ENCODE measurements at regions not wholly inside any gene's neighbourhood (a gene's known extent, or its start where the extent isn't known, plus 50 kb on each side); places are given as distances from the start of the nearest gene placed in this dataset.

DNA sequence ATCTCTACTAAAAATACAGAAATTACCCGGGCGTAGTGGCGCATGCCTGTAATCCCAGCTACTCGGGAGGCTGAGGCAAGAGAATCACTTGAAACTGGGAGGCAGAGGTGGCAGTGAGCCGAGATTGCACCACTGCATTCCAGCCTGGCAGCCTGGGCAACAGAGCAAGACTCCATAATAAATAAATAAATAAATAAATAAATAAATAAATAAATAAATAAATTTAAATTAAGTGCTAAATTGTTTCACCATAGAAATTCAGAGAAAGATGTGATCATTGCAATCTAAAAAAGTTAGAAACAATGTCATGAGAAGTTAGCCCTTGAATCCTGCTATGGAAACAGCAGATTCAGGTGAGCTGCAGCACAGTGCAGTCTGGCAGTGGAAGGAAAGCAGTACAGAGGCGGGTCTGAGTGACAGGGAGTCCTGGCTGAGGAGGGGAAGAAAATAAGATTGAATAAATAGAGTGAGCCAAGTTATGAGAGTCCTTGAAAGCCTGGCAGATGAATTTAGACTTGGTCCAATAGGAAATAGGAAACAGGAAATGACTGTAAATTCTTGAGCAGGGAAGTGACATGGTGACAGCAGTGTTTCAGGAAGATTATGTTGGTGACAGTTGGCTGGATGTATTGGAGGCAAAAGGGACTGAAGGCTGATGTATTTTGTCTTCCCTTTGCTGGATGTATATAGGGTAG lies 241.5 kb downstream of the GXYLT1 start:
- no peak overlapping the region for H3K4me3 ChIP-seq (ENCODE audit: low read depth, low read length)
- no peak for DNase-seq (ENCODE audit: low read depth)
- H3K27me3 ChIP-seq (ENCODE audit: control insufficient read depth, insufficient read depth, low read length): no peaks in the 10 kb centered on the region
- H3K36me3 ChIP-seq (ENCODE audit: control insufficient read depth, insufficient read depth, low read length): no peaks in the 10 kb centered on the region
- TF ChIP-seq, protein P1, sequence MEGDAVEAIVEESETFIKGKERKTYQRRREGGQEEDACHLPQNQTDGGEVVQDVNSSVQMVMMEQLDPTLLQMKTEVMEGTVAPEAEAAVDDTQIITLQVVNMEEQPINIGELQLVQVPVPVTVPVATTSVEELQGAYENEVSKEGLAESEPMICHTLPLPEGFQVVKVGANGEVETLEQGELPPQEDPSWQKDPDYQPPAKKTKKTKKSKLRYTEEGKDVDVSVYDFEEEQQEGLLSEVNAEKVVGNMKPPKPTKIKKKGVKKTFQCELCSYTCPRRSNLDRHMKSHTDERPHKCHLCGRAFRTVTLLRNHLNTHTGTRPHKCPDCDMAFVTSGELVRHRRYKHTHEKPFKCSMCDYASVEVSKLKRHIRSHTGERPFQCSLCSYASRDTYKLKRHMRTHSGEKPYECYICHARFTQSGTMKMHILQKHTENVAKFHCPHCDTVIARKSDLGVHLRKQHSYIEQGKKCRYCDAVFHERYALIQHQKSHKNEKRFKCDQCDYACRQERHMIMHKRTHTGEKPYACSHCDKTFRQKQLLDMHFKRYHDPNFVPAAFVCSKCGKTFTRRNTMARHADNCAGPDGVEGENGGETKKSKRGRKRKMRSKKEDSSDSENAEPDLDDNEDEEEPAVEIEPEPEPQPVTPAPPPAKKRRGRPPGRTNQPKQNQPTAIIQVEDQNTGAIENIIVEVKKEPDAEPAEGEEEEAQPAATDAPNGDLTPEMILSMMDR (IDR thresholded peaks at IDR 0.05; ENCODE audit: insufficient read depth, low read length, poor library complexity, severe bottlenecking): no peak

DNA sequence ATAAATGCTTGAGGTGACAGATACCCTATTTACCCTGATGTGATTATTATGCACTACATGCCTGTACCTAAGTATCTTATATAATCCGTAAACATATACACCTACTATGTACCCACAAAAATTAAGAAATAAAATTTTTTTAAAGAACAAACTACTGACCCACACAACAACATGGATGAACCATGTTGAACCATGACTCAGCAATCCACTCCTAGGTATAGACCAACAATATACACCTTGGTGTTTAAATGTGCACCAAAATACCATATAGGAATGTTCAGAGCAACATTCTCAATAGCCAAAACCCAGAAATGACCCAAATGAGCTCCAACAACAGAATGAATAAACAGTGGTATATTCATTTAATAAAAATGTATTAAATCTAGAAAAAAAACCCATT lies 245.1 kb downstream of the GXYLT1 start:
- H3K36me3 ChIP-seq (ENCODE audit: control insufficient read depth, insufficient read depth, low read length): no peaks in the 10 kb centered on the region
- H3K27me3 ChIP-seq (ENCODE audit: control insufficient read depth, insufficient read depth, low read length): no peaks in the 10 kb centered on the region
- no peak overlapping the region for H3K4me3 ChIP-seq (ENCODE audit: low read depth, low read length)
- TF ChIP-seq, protein P1 (IDR thresholded peaks at IDR 0.05; ENCODE audit: insufficient read depth, low read length, poor library complexity, severe bottlenecking): no peak
- no peak for DNase-seq (ENCODE audit: low read depth)

DNA sequence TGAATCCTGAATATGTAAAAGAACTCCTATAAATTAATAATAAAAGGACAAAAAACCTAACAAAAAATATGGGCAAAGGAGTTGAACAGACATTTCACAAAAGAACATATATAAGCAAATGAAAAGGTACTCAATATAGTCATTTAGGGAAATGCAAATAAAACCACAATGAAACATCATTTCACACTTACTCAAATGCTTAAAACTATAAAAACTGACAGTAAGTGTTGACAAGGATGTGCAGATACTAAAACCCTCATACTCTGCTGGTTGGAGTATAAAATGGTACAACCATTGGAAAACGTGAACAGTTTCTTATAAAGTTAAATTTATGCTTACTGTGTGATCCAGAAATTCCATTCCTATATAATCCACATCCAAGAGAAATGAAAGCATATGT lies 247.1 kb downstream of the GXYLT1 start:
- no peak for DNase-seq (ENCODE audit: low read depth)
- no peaks in the 10 kb centered on the region for H3K27me3 ChIP-seq (ENCODE audit: control insufficient read depth, insufficient read depth, low read length)
- TF ChIP-seq, protein P1 (IDR thresholded peaks at IDR 0.05; ENCODE audit: insufficient read depth, low read length, poor library complexity, severe bottlenecking): no peak
- no peaks in the 10 kb centered on the region for H3K36me3 ChIP-seq (ENCODE audit: control insufficient read depth, insufficient read depth, low read length)
- H3K4me3 ChIP-seq (ENCODE audit: low read depth, low read length): no peak overlapping the region

DNA sequence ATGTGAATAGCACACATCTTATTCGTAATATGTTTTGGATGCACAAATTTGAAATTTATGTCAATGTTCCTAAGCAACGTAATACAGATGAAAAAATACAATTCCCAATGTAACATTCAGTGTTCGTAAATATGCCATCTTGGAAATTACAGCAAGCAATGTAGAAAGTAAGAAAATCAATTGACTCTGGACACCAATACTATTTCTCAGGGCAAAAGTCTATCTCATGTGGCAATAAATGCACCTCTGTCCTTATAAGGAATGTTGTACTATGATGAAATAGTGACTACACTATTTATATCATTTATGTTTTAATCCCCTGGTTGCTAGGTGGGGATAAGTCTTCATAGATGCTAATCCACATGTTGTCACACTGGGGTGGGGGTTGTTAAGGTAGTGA lies 251.2 kb downstream of the GXYLT1 start:
- TF ChIP-seq, protein P1 (IDR thresholded peaks at IDR 0.05; ENCODE audit: insufficient read depth, low read length, poor library complexity, severe bottlenecking): no peak
- no peak for DNase-seq (ENCODE audit: low read depth)
- H3K36me3 ChIP-seq (ENCODE audit: control insufficient read depth, insufficient read depth, low read length): no peaks in the 10 kb centered on the region

DNA sequence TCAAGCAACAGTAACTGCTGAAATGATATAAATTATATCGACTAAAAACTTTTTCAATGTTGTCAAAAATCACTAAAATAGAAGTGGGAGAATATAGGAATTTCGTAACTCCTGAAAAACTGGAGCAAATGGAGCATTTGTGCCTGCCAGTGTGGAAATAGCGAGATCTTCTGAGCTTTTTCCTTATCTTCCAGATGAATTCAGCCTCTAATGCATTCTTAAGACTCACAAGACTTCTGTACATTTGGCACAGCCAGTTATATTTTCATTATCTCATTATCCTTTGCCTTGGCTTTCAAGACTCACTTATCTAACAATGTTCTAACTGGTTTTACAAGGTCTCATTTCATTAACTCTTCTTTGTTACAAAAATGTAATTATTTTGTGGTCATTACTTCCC lies 252.4 kb downstream of the GXYLT1 start:
- Histone ChIP-seq H3K27me3 (ENCODE audit: control insufficient read depth, insufficient read depth, low read length) (no peaks in the 10 kb centered on the region), H3K36me3 (ENCODE audit: control insufficient read depth, insufficient read depth, low read length) (no peaks in the 10 kb centered on the region), H3K4me3 (ENCODE audit: low read depth, low read length) (no peak overlapping the region)
- TF ChIP-seq, protein P1 (IDR thresholded peaks at IDR 0.05; ENCODE audit: insufficient read depth, low read length, poor library complexity, severe bottlenecking): no peak
- no peak for DNase-seq (ENCODE audit: low read depth)

More for the DNA sequence above, 251.2 kb downstream of the GXYLT1 start:
- H3K27me3 ChIP-seq (ENCODE audit: control insufficient read depth, insufficient read depth, low read length): no peaks in the 10 kb centered on the region
- no peak overlapping the region for H3K4me3 ChIP-seq (ENCODE audit: low read depth, low read length)

DNA sequence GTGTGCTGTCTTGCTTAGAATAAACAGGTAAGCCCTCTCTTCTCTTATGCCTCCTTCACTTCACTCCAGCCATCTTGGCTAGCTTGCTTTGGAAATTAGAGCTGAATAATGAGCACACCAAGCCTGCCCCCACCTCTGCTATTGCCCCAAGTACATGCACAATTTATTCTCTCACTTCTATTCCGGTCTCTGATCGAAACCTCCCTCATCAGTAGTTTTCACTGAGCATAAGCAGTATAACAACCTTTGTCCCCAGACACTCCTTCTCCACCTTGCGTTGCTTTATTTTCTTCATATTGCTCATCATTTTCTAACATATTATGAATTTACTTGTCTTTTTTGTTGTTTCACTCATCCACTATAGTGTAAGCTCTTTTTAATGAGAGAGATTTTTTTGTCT lies 253.4 kb downstream of the GXYLT1 start:
- no peaks in the 10 kb centered on the region for H3K27me3 ChIP-seq (ENCODE audit: control insufficient read depth, insufficient read depth, low read length)
- H3K4me3 ChIP-seq (ENCODE audit: low read depth, low read length): no peak overlapping the region
- no peaks in the 10 kb centered on the region for H3K36me3 ChIP-seq (ENCODE audit: control insufficient read depth, insufficient read depth, low read length)
- TF ChIP-seq, protein P1 (IDR thresholded peaks at IDR 0.05; ENCODE audit: insufficient read depth, low read length, poor library complexity, severe bottlenecking): no peak
- no peak for DNase-seq (ENCODE audit: low read depth)
